Muscle layer of duodenum (tissue), 2 donors: ENCODE measurements at regions not wholly inside any gene's neighbourhood (a gene's known extent, or its start where the extent isn't known, plus 50 kb on each side); places are given as distances from the start of the nearest gene placed in this dataset.
"Not testable (repeated sequence)": the region's sequence is repeated elsewhere in the genome, so short reads cannot be mapped to it uniquely, and the experiment has no call there.

ENCODE experiments used
- H3K27ac ChIP-seq: one replicate; pipeline ENCODE4 v1.7.0; 2013; ENCODE audit warnings: mild to moderate bottlenecking, low read length
- H3K27me3 ChIP-seq: one replicate; pipeline ENCODE4 v1.7.0; 2013; ENCODE audit warnings: low read depth, mild to moderate bottlenecking, control low read depth, low read length
- H3K36me3 ChIP-seq, 2 donors: one replicate each; pipeline ENCODE4 v1.7.0; 2013; ENCODE audit warnings: low read length in 2 of 2, control low read depth in 1 of 2, mild to moderate bottlenecking in 1 of 2; ENCODE audit not compliant: insufficient read depth in 2 of 2, control insufficient read depth in 1 of 2
- H3K4me1 ChIP-seq, 2 donors: one replicate each; pipeline ENCODE4 v1.7.0; 2013; ENCODE audit warnings: low read length in 2 of 2, mild to moderate bottlenecking in 2 of 2, control low read depth in 1 of 2, moderate library complexity in 1 of 2; ENCODE audit not compliant: insufficient read depth in 2 of 2, control insufficient read depth in 1 of 2
- H3K4me3 ChIP-seq, 2 donors: one replicate each; pipeline ENCODE4 v1.7.0; 2013; ENCODE audit warnings: low read length in 2 of 2, low read depth in 1 of 2, mild to moderate bottlenecking in 1 of 2
- H3K9me3 ChIP-seq, 2 donors: one replicate each; pipeline ENCODE4 v1.7.0; 2013; ENCODE audit warnings: low read length in 2 of 2, control low read depth in 1 of 2, mild to moderate bottlenecking in 1 of 2; ENCODE audit not compliant: control insufficient read depth in 1 of 2
- donor health status: healthy.

- H3K9me3 ChIP-seq: no peaks in the 10 kb centered on the region
- no peaks in the 10 kb centered on the region for H3K4me1 ChIP-seq
- H3K27me3 ChIP-seq: no peaks in the 10 kb centered on the region
- no peaks in the 10 kb centered on the region for H3K36me3 ChIP-seq
- H3K27ac ChIP-seq: no peak overlapping the region
- no peak overlapping the region for H3K4me3 ChIP-seq
These were observed 468.9 kb downstream of the DTWD2 start for GRCh38 chr5:118519466-118519865.

DNA sequence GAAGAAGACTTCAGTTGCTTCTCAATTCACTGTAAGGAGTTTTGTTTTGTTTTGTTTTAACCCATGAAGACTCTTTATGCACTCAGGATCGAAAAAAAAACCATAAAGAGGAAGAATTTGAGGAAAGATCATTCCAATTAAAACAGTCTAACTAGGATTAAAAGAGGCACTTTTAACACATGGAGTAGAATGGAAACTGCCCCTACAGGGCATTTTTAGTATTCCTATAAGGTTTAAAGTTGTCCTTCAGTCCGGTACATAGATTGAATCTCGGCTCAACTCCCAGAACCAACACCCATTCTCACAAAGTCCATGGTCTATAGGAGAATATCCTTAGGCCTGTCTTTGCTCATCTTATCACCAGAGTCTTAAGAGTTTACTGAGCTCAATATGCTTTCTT is 469.6 kb downstream of the DTWD2 start:
- no peak overlapping the region for H3K4me3 ChIP-seq
- H3K27me3 ChIP-seq: no peaks in the 10 kb centered on the region
- H3K27ac ChIP-seq: no peak overlapping the region
- H3K36me3 ChIP-seq: no peaks in the 10 kb centered on the region
- no peaks in the 10 kb centered on the region for H3K4me1 ChIP-seq
- H3K9me3 ChIP-seq: no peaks in the 10 kb centered on the region

- H3K36me3 ChIP-seq: no peaks in the 10 kb centered on the region
These were observed 476.5 kb downstream of the DTWD2 start for GRCh38 chr5:118511846-118512245.

GRCh38 chr5:118506217-118506852 is 482.0 kb downstream of the DTWD2 start:
- peaks cover 0 to 4% of the 10 kb centered on the region in 2 donors for H3K9me3 ChIP-seq
- no peaks in the 10 kb centered on the region for H3K36me3 ChIP-seq
- H3K27me3 ChIP-seq: no peaks in the 10 kb centered on the region
- H3K27ac ChIP-seq: no peak overlapping the region
- H3K4me1 ChIP-seq: no peaks in the 10 kb centered on the region
- H3K4me3 ChIP-seq: no peak overlapping the region

More at GRCh38 chr5:118511846-118512245, 476.5 kb downstream of the DTWD2 start:
- H3K4me3 ChIP-seq: no peak overlapping the region
- H3K27ac ChIP-seq: no peak overlapping the region
- no peaks in the 10 kb centered on the region for H3K27me3 ChIP-seq
- H3K4me1 ChIP-seq: no peaks in the 10 kb centered on the region
- no peaks in the 10 kb centered on the region for H3K9me3 ChIP-seq

DNA sequence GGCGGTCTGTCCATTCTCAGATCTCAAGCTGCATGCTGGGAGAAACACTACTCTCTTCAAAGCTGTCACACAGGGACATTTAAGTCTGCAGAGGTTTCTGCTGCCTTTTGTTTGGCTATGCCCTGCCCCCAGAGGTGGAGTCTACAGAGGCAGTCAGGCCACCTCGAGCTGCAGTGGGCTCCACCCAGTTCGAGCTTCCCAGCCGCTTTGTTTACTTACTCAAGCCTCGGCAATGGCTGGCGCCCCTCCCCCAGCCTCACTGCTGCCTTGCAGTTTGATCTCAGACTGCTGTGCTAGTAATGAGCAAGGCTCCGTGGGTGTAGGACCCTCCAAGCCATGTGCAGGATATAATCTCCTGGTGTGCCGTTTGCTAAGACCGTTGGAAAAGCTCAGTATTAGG is 486.1 kb downstream of the DTWD2 start:
- not testable (repeated sequence) for H3K4me1 ChIP-seq, H3K27ac ChIP-seq, H3K4me3 ChIP-seq, H3K36me3 ChIP-seq, H3K27me3 ChIP-seq, H3K9me3 ChIP-seq

DNA sequence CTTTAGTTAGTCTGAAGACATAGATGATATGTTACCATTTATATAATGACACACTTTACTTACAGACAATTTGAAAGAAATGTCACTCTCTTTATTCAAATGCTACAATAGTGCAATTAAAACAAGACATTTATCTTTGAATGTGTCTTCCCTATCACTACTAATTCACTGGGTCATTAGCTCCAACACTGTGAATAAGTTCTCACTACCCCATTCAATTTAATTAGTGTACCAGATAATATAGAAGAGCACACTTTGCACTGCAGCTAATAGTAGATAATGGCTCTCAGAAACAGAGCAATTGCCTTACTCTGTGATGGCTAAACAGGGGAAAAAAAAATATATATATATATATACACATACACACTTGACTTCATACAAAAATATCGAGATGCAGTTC is 497.0 kb downstream of the DTWD2 start:
- Histone ChIP-seq H3K27ac (no peak overlapping the region), H3K27me3 (no peaks in the 10 kb centered on the region), H3K4me1 (no peaks in the 10 kb centered on the region), H3K9me3 (no peaks in the 10 kb centered on the region), H3K4me3 (no peak overlapping the region), H3K36me3 (no peaks in the 10 kb centered on the region)

DNA sequence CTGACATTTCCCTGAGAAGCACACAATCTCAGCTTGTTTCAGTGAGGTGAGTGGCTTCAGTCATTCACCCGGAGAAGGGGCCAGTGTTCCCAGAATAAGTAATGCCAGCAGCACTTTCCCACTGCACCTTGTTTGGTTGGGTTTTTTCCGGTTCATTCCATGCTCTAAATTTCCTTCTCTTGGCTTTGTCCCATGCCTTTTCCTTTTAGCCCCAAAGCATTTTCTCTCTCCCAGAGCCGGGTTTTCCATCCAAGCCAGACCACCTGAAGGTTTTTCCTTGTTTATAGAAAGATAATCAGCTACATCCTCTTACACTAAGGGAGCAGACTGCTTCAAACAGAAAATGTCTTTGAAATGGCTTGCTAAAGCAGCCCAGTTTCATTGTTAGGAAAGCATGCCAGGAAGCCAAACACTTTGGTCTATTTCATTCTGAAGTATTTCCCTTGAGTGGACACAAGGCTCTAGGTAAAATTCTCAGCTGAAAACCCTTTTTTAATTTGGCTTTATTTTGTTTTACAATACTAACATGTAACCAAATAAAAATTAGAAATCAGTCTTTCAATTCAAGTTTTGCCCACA is 501.6 kb downstream of the DTWD2 start:
- Histone ChIP-seq H3K36me3 (no peaks in the 10 kb centered on the region), H3K4me1 (no peaks in the 10 kb centered on the region), H3K9me3 (no peaks in the 10 kb centered on the region), H3K4me3 (no peak overlapping the region), H3K27ac (no peak overlapping the region), H3K27me3 (no peaks in the 10 kb centered on the region)

GRCh38 chr5:118479285-118479684 is 509.1 kb downstream of the DTWD2 start:
- no peak overlapping the region for H3K27ac ChIP-seq
- no peaks in the 10 kb centered on the region for H3K4me1 ChIP-seq
- no peaks in the 10 kb centered on the region for H3K36me3 ChIP-seq
- no peaks in the 10 kb centered on the region for H3K9me3 ChIP-seq
- no peaks in the 10 kb centered on the region for H3K27me3 ChIP-seq
- H3K4me3 ChIP-seq: no peak overlapping the region

- Histone ChIP-seq H3K9me3 (no peaks in the 10 kb centered on the region), H3K27ac (no peak overlapping the region), H3K36me3 (no peaks in the 10 kb centered on the region), H3K4me1 (no peaks in the 10 kb centered on the region), H3K27me3 (no peaks in the 10 kb centered on the region), H3K4me3 (no peak overlapping the region)
These were observed 509.5 kb downstream of the DTWD2 start for GRCh38 chr5:118478852-118479251.

DNA sequence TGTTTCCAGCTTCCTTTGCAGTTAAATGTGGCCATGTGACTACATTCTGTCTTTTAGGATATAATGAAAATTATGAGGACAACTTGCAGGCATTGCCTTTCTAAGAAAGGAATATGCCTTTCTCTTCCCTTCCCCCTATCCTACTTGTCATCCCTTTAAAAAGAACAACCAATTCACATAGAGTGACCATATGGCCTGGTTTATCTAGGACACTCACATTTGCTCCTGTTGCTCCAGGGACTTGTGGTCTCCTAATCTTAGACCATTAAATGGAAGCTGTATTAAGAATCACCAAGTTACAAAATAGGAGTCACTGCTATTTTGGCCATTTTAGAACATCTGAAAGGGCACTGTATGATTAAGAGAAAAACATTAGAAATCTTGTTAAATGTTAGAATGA is 520.3 kb downstream of the DTWD2 start:
- H3K27ac ChIP-seq: no peak overlapping the region
- H3K9me3 ChIP-seq: no peaks in the 10 kb centered on the region

DNA sequence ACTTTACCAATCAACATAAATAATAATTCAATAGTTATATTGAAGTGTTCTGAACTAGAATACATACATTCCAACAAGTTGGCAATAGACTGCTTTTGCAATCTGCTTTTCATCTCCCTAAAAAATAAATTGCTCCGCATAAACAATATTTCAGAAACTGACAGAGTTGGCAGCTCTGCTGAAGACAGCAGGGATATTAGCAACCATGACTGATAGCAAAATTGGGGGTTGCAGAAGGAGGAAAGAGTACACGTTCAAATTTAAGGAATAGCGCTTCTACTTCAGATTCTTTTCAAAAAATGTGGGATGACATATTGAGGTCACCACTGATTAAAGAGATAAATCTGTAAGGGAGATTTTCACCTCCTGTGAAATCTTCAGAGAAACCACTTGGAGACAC is 521.2 kb downstream of the DTWD2 start:
- H3K27me3 ChIP-seq: no peaks in the 10 kb centered on the region
- no peaks in the 10 kb centered on the region for H3K9me3 ChIP-seq
- H3K27ac ChIP-seq: no peak overlapping the region
- no peaks in the 10 kb centered on the region for H3K36me3 ChIP-seq
- no peaks in the 10 kb centered on the region for H3K4me1 ChIP-seq
- no peak overlapping the region for H3K4me3 ChIP-seq

More for the DNA sequence above, 520.3 kb downstream of the DTWD2 start:
- H3K4me3 ChIP-seq: no peak overlapping the region
- no peaks in the 10 kb centered on the region for H3K4me1 ChIP-seq
- H3K36me3 ChIP-seq: no peaks in the 10 kb centered on the region
- no peaks in the 10 kb centered on the region for H3K27me3 ChIP-seq

DNA sequence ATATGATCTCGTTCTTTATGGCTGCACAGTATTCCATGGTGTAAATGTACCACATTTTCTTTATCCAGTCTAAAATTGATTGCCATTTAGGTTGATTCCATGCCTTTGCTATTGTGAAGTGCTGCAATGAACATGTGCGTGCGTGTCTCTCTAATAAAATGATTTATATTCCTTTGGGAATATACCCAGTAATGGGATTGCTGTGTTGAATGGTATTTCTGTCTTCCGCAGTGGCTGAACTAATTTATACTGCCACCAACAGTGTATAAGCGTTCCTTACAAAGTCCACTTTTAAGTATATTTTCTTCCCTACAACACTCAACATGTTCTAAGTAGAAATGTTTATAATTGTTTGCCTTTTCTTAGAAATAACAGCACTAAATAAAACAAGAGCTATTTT is 521.9 kb downstream of the DTWD2 start:
- Histone ChIP-seq H3K36me3 (no peaks in the 10 kb centered on the region), H3K4me1 (no peaks in the 10 kb centered on the region), H3K4me3 (no peak overlapping the region)

More for the DNA sequence above, 521.9 kb downstream of the DTWD2 start:
- H3K9me3 ChIP-seq: no peaks in the 10 kb centered on the region
- no peak overlapping the region for H3K27ac ChIP-seq
- H3K27me3 ChIP-seq: no peaks in the 10 kb centered on the region
